H4 (cell line): ENCODE measurements at regions not wholly inside any gene's neighbourhood (a gene's known extent, or its start where the extent isn't known, plus 50 kb on each side); places are given as distances from the start of the nearest gene placed in this dataset.
"Not testable (repeated sequence)": the region's sequence is repeated elsewhere in the genome, so short reads cannot be mapped to it uniquely, and the experiment has no call there.

Source experiments
- DNase-seq: peaks from one replicate; pipeline ENCODE4 v3.0.0-alpha.2; 2015; ENCODE audit warnings: low spot score

DNA sequence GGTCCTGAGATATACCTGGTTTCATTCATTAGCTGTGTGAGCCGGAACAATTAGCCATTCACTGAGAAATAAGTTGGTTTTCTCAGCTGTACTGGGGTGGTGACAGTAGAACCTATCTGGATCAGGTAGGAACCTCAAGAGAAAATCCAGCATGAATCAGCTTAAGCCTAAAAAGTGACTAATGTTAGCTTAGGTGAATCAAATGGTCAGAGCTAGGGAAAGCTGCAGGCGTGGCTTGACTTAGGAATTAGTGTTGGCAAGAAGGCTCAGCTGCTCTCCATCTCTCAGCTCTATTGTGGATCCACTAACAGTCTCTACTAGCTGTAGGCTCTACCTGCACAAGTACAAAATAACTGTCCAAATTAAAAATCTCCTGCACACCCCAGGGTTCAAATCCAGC lies 1025.5 kb downstream of the RAB28 start:
- no peak for DNase-seq

DNA sequence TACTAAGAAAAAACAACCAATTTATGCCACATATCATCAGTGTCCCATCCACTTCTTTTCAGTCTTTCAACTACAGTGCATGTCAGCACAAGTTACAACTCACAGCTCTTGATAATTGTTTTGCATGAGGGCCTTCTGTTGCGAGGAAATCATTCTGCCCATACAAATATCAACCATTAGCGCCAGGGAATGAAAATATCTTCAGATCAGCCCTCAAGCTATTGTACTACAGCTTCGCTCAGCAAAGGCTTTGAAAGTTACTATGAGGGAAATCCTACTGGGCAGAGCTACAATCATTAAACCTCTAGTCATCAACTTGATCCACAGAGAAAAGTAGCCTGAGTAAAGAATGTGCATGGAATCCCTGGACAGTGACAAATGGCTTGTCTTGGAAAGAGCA lies 1023.6 kb upstream of the HS3ST1 start:
- DNase-seq: no peak

DNA sequence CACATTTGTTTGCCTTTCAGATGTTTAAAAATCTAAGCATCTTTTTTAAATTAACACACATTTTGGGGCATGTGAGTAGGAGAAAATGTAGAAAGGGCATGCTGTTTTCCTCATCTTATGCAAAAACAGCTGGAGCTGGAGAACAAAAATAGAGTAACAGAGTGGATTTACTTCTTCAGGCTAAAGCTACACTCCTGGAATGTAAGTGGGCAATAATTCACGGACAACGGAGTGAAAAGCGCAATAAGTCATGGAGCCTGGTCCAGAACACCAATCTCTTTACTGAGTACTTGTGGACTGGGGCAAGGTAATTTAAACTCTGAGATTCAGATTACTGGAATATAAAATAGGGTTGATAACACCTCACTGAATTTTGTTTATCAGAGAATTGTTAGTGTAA lies 1018.8 kb upstream of the HS3ST1 start:
- no peak for DNase-seq

DNA sequence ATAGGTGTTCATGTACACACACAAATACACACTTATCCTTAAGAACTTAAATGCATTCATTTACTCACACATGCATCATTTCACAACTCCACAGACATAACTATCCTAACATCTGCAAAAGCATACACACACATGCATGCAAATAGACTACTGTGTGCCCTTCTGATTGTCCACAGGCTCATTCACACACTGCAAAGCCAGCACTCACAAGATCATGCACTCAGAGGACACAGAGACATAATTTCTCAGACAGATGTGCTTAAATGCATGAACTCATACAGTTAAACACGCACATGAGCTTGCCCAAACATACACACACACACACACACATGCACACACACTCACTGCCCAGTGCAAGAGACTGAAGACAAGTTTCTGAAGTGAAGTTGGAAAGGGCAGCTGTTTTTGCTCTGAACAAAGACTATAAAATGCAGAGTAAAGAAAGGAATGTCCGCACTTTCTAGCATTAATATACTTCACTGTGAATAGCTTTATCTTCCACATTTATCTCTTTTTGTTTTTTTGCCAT lies 1018.0 kb upstream of the HS3ST1 start:
- DNase-seq: no peak

DNA sequence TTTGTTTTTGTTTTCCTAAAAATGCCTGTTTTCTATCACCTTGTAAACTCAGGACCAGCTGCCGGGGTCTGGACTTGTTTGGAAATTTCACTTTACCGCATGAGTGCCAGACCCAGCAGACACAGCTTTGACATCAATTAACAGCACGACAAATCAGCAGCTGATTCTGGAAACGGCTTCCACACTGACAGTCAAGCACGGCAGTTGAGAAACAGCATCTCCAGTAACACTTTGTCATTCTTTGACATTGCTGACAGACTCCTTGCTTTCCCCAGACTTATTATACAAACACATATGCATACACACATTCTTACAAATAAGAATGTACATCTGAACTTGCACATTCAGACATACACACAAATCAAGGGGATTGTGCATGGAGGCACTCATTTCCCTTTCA lies 1017.6 kb upstream of the HS3ST1 start:
- no peak for DNase-seq

DNA sequence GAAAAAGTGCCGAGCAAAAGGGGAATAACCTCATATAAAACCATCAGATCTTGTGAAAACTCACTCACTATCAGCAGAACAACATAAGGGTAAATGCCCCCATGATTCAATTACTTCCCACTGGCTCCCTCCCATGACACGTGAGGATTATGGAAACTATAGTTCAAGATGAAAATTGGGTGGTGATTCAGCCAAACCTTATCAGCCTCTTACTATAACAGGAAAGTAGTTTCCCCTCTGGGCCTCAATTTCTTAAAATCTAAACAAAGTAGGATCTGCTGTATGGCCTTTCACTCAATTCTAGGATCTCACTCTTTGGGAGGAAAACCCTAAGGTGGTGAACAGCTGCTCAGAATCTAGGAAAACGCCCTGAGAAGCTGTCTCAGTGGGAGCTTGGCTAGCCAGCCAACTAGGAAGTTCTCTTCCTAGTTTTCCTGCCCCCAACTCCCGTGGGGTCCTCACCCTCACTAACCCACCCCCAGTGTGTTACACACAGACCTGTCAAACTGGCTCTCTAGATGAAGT lies 1017.1 kb upstream of the HS3ST1 start:
- no peak for DNase-seq

DNA sequence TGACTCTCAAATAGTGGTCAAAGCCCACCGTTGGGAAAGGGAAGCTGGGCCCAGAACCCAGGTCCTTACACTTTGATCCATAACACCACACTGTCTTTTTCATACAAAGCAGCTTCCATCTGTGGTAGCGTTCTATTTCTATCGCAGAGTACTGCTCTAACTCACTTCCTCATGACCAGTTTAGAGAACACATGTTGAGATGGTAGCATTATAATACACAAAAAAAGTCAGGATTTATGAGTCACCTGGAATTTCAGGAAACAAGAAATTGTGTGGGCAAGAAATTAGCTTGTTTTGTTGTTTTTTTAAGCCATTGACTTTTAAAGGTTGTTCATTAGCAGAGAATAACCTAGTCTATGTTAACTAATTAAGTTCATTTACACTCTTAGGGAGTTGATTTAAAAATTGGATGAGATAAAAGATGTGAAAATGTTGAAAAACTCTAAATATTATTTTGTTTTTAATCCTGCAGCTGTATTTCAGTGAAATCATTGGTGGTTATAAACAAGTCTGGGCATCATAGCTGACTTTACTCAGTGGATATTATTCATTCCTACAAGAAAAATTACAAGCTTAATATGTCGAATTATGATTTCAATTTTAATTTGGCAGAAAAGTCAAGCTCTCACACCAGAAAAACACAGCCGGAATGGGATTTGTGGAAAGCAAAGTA lies 1011.1 kb upstream of the HS3ST1 start:
- no peak for DNase-seq

DNA sequence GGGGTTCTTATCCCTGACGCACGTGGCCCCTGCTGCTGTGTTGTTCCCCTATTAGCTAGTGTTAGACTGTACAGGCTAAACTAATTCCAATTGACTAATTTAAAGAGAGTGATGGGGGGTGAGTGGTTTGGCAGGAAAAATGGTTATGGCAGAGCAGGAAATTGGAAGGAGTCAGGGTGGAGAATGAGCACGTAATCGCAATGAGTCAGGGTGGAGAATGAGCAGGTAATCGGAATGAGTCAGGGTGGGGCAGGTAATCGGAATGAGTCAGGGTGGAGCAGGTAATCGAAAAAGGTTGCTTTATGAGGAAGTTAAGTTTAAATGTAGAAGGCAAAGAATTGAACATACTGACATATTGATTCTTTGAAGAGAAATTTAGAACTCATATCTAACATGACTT lies 1002.6 kb upstream of the HS3ST1 start:
- not testable (repeated sequence) for DNase-seq

DNA sequence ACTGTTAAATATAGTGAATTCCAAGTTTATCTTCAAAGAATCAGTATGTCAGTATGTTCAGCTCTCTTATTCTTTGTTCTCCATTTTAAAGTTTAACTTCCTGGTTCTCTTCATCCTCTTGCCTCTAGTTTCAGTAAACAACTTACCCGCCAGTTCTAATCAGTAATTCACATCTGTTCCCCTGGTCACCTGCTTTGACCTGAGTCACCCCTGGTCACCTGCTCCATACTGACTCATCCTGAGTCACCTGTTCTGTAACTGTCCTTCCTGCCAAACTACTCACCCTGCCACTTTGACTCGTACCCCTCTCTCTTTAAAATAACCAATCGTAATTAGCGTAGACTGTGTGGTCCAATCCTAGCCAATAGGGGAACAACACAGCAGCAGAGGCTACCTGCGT lies 992.7 kb upstream of the HS3ST1 start:
- DNase-seq: no peak

DNA sequence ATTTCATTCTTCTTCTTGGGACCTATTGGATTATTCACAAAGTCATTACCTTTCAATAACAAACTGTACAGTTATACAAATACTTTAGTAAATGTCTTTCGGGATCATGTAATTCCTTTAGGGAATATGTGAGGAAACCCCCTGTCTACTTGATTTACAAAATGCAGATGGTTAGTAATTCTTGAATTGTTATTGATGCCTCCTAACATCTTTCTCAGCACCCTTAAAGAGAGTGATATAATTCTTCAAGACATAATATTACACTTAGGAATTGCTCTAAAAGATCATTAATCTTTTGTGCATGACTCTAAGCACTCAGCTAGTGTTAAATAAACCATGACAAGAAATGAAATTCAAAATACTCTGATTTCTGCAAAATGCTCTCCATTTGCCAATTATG lies 988.1 kb upstream of the HS3ST1 start:
- DNase-seq: no peak

DNA sequence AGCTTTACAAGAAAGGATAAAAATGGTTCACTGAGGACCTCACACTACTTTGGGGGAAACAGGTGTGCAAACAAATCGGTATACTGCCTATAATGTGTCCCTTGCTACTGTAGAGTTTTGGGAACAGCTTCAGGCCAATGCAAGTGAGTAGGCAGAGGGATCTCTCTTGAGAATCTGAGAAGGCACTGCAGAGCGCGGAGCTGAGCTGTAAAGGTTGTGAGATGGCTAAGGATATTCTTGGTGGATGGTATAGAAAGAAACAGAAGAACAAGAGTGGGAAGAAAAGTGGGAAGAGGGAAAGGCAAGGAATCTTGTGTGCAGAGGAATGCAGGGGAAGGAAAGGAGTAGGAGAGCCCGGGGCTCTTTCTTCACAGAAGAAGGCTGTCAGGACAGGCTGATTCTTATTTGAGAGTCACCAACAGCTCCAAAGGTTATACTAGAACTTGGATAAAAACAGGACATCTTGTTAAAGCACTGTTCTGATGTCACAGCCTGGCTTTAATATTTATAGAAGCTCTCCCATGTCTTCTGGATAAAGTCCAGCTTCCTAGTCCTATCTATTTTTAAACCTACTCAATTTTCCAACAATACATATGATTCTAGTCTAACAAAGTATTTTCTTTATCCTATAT lies 985.6 kb upstream of the HS3ST1 start:
- no peak for DNase-seq

DNA sequence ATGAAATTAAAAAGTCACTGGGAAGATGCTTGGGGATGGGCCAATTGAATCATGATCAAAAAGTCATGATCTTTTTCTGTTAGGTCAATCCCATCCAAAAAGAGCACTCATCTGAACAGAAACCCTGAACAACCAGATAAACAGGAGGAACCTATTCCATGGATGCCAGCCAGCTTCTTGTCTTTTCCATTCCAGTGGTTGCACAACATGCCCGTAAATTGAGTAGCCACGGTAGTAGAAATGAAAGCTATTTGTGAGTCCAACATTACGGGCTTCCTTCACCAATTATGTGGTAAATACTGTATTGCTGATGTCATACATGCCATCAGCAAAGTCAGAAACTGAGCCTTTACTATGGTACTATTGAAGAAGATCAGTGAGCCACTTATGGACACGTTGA lies 982.4 kb upstream of the HS3ST1 start:
- DNase-seq: peak; percentile 29

DNA sequence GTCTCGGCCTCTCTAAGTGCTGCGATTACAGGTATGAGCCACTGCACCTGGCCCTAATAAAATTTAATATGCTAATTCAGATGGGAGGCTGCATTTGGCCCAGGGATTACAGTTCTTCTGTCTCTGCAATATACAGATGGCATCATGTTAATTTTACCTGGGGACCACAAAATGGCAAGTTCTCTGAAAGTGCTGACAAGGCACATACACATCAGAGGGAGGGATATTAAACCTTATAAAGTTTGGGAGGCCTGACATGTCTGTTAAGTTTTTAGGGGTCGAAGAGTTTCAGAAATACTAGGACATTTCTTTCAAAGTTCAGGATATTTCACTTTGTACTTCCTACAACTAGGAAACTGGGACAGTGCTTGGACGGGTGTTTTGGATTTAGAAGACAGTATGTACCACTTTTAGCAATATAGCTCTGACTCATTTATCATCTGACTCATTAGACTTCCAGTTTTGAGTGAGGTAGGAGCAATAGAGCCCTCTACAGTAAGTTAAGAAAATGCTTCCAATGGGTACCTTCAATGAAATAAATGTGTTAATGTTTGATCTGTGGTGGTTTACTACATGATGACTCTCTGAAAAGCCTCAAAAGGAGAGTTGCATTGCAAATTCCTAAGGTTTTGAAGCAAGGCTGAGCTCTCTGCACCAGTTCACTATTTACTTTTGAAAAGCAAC lies 981.0 kb upstream of the HS3ST1 start:
- DNase-seq: peak; percentile 38

DNA sequence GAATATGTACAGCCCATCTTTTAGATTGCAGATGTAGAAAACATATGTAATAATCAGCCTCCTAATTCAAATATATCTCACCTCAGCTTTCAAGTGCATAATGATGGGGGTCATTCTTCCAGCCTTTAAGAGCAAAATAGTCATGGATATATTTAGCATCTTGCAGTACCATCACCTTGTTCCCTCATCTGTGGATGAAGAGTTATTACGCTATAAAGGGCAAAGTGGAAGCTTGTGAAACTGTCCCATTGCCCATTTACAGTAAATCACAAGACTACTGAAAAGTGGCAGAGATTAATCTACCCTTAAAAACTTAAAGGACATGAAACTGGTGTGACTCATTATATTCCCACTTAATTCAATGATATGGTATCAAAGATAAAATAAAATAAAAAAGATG lies 979.7 kb upstream of the HS3ST1 start:
- no peak for DNase-seq

DNA sequence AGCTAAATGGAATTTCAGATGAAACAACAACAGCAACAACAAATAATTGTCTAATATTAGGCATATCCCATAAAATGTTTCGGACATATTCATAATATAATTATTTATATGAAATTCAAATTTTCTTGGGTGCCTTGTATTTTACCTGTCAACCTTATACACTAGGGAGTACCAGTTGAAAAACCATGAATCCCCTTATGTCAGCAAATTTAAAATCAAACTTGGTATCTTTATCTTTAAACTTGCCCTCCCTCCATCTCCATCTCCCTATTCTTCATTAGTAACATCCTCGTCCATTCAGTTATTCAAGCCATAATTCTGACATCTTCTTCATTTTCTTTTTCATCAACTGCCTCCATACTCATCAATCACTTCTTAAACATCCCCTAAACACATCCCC lies 974.5 kb upstream of the HS3ST1 start:
- no peak for DNase-seq

DNA sequence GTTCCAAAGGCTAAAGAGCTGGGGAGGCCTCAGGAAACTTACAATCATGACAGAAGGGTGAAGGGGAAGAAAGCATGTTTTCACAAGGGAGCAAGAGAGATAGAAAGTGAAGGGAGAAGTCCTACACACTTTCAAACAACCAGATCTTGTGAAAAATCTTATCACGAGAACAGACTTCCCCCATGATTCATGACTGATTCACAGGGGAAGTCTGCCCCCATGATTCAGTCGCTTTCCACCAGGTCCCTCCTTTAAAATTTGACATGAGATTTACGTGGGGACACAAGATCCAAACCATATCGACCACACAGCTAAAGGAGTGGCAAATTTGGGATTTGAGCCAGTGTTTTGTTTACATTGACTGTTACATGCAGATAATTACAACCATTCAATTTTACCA lies 971.1 kb upstream of the HS3ST1 start:
- DNase-seq: no peak

DNA sequence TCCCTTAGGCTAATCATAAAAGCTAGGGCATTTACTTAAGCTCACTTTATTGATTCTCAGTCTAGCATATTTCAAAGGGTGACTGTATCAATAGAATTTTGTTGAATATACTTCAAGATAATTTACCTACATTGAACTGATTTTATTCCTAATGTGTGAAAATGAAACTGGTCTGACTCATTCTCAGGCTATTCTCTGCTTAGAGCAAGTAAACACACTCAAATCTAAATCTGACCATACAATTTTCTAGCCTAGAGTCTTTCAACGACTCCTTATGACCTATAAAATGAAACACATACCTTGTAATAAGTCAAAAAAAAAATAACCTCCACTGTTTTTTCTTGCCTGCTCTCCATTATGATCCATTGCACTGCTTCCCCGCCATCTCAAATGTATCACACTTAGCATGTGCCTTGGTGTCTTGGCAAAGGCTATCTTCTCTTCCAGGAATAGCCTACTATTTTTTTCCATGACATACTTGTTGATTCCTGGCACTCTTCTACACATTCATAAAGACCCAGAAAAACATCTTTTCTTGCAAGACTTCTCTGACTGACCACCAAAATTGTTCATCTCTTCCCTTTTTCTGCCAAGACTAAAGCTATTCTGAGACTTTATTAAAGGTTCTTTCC lies 965.1 kb upstream of the HS3ST1 start:
- no peak for DNase-seq

DNA sequence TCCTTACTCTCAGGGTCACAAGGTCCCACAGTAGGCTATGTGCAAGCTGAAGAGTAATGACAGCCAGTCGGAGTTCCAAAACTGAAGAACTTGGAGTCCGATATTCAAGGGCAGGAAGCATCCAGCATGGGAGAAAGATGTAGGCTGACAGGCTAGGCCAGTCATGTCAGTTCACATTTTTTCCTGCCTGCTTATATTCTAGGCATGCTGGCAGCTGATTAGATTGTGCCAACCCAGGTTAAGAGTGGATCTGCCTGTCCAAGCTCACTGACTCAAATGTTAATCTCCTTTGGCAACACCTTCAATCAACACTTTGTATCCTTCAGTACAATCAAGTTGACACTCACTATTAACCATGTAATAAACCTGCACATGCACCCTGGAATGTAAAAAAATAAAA lies 960.9 kb upstream of the HS3ST1 start:
- DNase-seq: no peak

DNA sequence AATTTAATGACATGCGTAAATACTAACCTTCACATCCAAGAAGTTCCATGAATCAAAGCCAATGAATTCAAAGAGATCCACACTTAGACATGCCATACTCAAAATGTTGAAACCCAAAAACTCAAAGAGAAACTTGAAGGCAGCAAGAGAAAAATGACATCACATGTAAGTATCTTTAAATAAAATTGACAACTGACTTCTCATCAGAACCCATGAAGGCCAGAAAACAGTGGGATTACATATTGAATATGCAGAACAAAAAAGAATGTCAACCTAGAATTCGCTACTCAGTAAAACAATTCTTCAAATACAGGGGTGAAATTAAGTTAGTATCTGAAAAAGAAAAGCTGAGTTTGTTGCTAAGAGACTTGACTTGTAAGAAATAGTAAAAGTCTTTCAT lies 953.9 kb upstream of the HS3ST1 start:
- no peak for DNase-seq

DNA sequence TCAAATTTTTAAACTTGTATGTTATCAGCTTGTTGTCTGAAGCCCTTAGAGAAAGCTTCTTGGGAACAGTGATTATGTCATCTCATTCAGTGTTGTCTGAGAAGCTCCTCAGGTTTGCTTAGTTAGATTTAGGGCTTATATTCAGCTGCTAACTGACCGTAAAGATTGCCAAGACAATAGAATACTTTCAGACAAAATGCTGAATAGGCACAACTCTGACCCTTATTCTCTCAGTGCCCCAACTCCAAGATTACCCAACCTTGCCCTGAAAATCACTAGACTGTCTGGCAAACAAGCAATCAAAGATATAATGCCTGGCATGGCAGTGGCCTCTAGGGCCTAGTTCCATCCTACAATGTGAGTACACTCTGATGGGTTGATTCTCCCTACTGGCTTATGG lies 950.5 kb upstream of the HS3ST1 start:
- DNase-seq: no peak

DNA sequence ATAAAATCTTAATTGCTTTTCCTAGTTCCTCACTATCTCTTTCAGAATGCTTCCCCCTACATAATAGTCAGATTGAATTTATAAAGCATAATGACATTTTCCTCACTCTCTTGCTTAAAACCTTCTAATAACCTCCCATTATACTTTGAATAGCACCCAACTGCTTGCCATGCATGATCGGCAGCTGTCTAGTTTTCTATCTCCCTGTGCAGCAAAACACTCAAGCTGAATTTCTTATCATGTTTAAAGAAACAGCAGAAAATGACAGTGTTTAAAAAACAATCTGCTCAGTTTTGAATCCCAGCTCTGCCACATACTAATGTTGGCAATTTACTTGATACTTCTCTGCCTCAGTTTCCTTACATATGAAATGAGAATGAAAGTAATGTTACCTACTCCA lies 947.1 kb upstream of the HS3ST1 start:
- DNase-seq: no peak

DNA sequence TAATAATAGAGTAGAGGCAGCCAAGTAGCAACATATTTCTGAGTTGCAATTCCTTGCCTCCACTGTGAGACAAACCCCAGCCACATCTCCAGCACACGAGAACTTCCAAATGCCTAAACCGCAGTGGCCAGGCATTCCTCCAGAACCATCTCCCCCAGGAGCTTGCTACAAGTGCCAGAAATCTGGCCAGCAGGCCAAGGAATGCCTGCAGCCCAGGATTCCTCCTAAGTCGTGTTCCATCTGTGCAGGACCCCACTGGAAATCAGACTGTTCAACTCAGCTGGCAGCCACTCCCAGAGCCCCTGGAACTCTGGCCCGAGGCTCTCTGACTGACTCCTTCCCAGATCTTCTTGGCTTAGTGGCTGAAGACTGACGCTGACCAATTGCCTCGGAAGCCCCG lies 937.2 kb upstream of the HS3ST1 start:
- not testable (repeated sequence) for DNase-seq
